NOMO-1 (cell line): ENCODE measurements at regions not wholly inside any gene's neighbourhood (a gene's known extent, or its start where the extent isn't known, plus 50 kb on each side); places are given as distances from the start of the nearest gene placed in this dataset.

Experiments used
- DNase-seq, 2 experiments: peaks; one replicate each; lab custom pipeline; 2025; ENCODE audit not compliant: unreplicated experiment in 2 of 2; lab: John Stamatoyannopoulos, UW

DNA sequence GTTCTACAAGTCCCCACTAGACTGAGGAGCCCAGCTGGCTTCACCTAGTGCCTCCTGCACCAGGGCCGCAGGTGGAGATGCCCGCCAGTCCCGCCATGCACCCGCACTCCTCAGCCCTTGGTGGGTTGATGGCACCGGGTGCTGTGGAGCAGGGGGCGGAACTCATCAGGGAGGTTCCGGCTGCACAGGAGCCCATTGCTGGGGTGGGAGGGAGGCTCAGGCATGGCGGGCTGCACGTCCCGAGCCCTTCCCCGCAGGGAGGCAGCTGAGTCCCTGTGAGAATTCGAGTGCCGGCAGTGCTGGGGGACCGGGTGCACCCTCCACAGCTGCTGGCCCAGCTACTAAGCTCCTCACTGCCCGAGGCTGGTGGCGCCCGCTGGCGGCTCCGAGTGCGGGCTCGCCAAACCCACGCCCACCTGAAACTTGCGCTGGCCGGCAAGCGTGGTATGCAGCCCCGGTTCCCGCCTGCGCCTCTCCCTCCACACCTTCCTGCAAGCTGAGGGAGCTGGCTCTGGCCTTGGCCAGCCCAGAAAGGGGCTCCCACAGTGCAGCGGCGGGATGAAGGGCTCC, 252.7 kb upstream of the TCF4 start:
- DNase-seq, result no peak

DNA sequence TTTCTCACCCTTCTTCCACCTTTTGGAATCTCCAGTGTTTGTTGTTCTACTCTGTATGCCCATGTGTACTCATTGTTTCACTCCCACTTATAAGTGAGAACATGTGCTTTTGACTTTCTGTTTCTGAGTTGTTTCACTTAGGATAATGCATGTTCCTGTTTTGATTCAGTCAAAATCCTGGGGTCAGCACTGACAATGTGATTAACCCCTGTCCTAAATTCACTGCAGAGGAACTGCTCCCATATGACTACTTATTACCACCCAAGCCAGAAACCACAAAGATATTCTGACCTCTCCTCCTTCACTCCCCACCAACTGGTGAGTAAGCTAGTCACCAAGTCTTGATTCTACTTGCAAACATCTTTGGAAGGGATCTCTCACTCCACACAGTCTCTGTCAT, 251.4 kb upstream of the TCF4 start:
- no peak for DNase-seq

DNA sequence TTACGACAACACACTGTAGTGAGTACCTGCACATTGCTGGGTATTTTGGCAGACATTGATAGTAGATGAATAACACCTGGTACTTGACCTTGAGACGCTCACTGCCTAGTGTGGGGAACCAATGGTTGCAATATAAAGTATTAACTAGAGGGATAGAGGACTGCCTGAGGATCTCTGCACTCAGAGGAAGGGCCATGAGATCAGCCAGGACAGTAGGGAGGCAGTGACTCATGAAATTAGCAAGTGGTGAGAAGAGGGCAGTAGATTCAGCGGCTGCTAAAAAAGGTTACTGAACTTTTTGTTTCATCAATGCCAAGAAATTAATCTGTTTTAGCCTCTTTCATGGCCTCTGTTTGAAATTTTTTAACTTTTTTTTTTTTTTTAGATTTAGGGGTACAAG, 250.8 kb upstream of the TCF4 start:
- DNase-seq, result no peak

DNA sequence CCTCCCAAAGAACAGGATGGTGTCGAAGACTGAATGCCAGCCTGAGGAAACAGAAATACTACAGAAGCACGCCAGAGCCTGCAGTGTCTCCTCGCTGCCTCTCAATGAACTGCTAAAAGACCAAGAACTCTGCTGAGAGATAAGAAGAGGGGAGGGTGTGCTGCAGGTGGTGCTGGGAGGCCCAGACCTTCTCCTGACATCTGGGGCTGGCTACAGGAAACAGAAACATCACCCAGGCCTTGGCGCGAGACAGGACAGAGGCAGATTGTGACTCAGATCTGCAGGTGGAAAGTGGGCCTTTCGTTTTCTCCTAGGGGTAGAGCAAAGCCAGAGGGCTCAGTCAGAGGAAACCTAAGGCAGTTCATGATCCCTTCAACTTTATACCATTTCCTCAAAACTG, 250.3 kb upstream of the TCF4 start:
- DNase-seq, result no peak

DNA sequence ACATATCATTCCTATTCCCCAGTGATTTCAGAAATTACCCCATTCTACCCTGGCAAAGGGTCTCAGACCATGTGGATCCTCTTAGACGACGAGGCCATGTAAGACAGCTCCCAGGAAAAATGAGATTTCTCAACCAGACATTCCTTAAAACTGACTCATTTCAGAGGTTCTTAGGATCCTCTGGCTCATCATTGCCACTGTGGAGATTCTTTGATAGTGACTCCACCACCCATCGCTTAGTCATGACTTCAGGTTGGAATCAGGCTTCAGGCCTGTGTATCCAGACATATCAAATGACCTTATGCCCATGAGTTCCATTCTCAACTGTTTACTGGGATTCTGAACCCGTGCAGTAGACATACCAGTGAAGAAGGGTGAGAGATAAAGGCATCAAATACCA, 245.6 kb upstream of the TCF4 start:
- no peak for DNase-seq

DNA sequence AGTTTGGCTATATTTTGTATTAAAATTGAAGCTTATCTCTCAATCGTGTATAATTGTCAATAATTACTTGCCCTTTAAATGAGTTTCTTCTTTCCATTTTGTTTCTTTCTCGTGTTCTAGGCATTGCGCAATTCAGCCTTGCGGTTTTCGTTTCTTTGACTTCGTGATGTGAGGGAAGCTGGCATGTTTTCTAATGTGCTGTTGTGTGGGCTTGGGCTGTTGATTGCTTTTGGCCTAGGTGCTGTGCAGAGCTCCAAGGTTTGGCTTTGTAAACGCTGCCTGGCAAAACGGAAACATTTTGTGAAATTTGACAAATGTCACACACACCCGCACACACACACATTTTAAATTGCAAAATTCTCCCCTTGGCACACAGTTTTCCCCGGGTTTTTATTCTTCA, 242.6 kb upstream of the TCF4 start:
- DNase-seq, result peak; percentile 70 to 83

DNA sequence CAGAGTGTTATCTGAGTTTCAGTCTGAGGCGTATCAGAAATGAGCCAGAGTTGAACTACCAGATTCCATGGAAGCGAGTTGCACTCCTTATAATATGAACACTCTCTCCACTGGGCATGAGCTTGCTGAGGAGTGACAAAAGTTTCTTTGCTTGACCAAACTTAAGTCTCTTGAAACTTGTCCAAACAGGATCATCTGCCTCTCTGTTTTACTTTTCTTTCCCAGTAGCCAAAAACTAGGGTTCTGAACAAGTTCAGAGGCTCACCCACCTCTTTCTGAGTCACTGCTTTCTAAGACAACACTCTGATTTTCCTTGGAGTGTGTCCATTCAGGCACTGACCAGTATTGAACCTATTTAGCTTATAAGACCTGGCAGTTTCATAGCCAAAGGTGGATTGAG, 233.2 kb upstream of the TCF4 start:
- DNase-seq, result no peak

DNA sequence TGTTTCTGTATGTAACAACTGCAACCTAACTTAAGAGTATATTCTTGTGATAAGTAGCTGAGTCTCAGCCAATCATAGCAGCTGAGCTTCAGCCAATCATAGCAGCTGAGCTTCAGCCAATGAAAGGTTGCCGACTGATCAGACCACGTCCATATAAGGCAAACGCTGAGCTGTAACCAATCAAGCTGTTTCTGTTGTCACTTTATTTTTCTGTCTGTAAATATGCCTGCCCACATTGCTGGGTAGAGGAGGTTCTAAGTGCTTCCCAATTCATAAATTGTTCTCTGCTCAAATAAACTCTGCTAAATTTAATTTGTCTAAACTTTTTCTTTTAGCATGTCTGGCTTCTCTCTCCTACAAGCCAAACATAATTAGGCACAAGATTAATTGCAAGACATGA, 231.5 kb upstream of the TCF4 start:
- DNase-seq, result no peak

DNA sequence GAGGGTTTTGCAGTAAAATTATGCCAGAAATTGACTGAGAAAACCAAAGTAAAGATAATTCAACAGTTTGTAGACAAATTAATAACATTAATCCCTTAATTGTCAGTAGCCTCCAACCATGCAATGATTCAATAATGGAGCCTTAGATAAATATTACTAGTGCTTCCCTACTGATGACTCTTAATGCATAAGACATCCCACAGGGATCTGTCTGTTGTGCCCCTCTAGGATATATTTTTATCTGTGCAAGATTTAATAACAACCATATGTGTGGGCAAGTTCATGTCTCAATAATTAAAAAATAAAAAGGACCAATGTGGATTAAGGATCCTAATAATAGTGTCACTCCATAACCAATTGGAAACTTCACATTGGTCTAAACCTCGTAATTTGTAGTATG, 230.3 kb upstream of the TCF4 start:
- DNase-seq, result no peak

DNA sequence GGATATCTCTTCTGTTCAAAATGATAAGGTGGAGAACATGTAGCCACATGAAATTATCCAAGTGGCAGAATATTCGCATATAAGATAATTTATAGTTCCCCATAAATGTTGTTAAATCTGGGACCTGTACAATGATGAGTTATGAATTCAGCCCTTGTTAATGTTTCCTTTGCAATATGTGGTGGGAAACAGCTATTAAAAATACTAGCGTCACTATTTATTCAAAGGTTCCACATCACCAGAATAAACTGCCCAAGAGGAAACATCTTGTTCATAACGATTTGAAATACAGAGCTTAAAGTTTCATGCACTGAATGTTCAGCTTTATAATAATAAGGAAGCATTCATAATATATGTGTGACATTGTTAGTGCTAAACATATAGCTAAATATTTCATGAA, 223.9 kb upstream of the TCF4 start:
- no peak for DNase-seq

DNA sequence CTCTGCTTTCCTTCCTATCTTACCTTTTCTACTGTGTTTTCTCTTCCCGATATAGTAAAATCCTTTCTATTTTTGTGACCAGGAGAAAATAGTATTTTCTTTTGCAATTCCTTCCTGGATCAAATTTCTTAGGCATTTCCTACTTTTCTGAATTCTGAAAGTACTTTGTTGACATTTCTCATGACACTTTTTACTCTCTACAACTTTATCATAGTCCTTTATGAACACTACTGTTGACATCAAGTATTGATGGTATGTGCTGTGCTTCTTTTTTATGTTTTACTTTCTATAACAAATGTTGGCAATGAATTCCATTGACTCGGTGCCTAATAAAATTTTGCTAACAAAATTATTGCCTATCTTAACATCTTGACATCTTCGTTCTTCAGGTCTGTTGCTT, 217.7 kb upstream of the TCF4 start:
- DNase-seq, result no peak

DNA sequence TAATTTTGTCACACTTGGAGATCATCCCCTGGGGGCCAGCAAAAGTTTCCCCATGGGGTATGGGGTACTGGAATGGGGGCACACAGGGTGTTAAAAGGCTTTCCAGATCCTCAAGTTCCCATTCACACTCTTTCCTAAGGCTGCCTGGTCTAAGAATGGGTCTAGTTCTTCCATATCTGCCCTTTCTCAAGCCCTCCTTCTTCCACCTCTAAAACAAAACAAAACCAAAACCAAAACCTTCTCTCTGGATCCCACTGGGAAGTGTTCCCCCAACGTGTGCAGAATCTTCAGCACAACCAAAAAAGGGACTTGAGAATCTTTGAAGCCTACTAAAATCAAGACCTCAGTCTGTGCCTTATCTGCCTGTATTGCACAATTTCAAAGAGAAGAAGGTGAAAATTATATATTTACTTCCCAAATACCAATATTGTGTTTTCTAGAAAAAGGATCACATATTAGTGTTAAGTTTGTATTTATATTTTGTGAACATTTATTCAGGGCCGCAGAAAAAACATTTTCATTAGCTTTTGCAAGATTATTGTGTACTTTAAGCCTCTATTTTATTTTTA, 207.2 kb upstream of the TCF4 start:
- DNase-seq, result no peak

DNA sequence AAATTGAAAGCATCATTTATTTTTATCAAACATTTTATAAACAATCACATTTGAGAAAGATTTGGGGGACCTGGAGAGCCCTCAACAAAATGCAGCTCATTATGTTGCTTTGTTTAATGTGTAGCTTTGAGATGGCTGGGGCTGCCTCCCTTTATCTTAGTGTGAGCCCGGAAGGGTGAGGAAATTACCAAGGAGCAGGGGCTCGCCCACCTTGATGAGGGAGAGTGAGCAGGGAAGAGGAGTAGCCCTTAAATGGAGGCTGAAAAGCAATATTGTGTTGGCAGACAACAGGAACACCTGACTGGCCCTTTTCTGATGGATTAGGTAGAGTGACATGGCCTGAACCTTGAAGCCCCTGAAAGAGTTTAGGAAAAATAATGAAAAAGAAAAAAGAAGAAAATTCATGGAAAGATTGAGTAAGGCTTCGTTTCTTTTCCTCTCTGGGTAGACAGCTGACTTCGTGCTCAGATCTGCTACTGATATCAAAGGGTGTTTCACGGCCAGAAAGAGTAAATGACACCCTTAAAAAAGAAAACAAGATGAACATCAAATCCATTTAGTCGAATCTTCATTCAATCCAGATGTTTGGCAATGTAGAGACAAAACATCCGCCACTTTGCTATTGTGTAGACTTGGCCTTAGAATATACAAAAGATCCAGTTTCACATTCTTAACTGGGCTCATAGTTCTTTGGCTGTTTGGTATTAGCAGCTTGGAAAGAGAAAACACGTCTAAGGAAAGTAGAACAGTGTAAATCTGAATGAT, 206.5 kb upstream of the TCF4 start:
- DNase-seq, result no peak

DNA sequence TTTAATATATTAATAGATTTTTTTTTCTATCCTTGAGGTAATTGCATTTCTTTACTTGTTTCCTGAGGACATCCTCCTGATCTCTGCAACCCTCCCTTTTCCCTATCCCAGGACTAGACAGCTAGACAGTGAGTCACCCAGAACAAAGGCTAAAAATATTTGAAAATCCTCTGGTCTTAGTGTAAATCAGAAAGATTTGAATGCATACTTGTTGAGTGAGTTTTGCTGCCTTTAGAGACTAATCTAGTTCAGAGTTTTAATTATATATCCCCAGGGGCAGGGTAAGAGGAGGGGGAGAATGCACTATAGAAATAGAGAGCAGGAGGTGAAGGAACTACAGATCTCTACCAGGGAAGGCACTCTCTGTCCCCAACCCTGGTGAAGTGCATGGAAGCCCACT, 202.3 kb upstream of the TCF4 start:
- DNase-seq, result no peak

DNA sequence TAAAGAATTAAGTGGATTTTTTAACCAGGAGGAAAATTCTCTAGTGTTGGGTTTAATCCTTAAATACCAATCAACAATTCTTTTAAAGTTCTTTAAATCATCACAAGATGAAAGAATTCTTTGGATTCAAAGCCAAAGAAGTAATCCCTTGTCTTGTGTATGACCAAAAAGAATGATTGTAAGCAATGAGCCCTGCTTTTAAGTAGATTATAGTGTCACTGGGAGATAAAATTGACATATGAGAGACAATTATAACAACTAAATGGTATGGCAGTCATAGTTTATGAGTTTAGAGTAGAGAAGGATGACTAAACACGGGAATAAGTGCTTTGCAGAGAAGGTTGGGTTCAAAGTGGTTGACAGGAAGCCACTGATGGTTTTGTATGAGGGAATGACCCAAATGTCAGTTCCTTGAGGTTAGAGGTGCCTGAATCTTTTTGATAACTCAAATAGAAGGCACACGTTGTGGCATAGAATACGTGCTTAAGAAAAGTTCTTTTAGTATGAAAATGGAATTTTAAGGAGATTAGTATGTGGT, 199.6 kb upstream of the TCF4 start:
- DNase-seq, result no peak

DNA sequence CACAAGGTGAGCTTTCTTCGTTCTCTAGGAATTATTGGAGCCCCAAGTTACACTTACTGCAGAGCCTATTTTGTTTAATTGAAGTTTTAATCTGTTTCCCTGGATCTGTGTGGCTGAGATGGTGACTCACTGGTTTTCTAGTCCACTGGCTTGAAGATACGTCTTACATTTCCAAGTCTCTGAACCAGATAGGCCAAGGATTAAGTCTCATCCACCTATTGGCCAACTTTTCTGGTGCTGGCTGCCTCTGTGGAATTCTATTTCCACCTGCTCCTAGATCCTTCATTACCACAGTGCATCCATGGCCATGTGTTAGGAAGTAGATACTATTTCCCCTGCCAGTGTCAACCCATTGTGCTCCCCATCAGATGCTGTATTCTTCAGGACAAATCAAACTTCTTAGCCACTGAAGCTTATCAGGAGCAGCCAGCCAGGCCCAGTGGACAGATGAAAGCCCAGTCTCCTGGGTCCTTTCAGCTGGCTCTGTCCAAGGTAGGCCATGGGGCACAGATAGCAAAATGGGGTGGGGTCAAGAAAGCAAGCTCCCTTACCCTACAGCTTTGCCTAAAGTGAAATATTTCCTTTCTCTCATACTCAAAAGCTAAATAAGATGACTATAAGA, 198.8 kb upstream of the TCF4 start:
- no peak for DNase-seq

DNA sequence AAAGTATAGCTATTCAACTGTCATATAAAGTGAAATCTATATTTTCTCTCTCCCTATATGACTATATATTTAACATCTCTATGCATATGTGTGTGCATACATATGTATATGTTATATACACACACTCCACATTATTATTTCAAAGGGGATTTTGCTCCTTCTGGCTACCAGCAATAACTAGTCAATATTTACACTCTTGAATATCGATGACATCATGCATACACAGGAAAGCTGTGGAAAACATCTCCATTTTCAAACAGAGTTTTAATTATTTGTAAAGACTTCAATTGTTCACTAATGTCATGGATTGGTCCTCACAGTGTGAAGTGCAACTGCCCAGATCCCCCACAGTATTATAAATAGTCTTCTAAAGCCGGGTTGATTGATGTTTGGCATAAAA, 195.9 kb upstream of the TCF4 start:
- DNase-seq, result no peak

DNA sequence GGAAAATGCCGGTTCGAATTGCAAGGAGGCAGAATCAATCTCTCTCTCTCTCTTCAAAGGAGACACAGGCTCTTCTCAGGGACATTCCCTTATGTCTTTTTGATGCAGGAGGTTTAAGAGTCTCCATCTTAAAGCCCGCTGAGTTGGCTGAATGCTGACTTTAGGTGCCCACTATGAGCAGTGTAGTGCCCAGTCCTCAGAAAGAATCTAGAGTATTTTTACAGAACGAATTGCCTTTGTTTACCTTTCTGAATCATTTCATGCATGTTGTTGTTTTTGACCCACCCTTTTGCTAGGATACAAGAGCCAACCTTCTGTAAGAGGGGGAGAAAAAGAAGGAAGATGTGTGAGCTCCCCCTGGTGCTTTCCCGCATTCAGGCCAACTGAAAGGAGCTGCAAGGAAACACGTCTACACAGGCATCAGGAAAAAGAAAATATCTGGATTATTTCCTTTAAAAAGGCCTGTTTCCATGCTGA, 193.5 kb upstream of the TCF4 start:
- no peak for DNase-seq

DNA sequence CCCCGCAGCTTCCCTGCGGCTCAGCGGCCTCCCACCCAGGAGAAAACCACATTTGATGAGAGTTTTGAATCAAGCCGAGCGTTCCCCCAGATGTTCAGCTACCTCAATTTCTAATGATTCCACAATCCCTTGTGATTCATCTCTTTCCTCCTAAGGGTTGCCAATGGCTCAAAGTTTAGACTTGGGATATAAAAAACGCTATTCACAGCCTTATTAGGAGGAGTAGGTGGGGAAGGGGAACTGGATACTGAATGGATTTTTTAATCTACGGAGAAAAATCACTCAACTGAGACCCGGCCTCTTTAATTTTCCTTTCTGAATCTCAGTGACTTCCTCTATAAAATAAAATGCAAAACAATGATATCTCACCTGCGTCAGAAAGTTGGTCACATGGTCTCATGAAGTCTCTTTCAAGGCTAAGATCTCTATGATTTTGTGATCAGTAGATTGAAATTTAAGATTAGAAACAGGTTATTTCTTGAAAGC, 192.6 kb upstream of the TCF4 start:
- DNase-seq, result no peak

DNA sequence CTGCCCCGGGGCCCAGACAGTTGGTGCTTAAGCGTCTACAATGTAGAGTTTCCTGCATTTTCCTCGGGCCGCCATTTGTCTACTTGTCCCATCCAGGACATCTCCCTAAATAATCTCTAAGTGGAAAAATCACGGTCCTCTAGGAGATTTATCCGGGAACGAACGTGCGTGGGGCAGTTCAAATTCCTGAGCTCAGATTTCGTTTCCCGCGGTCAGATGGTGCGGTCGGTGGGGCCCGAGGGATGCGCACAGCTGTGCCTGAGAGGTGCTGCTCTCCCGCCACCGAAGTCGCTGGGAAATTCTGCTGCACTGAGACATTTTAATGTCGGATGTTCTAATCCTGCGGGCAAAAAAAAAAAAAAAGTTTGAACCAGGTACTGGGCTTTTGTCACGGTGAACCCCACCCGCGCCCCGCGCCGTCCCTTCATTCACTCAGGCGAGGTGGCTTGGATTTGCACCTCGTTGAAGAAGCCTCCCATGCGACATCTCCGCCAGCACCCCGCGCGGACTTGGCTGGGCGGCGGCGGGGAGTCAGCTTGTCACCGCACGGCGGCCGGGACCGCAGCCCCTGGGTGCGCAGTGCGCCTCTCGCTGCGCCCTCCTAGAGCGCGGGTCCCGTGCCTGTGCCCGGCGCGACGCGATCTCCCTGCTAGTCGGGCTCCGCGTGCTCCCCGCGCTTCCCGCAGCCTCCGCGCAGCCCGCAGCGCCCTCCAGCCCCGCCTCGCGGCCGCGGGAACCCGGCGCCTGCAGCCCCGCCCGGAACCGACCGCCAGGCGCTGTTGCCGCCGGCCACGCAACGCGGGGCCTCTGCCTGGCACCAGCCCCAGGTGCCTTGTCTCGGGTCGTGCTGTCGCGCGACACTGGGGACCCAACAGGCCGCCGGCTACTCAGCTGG, 191.9 kb upstream of the TCF4 start:
- no peak for DNase-seq
